Middle frontal gyrus (tissue), 1 donor: ENCODE measurements at regions not wholly inside any gene's neighbourhood (a gene's known extent, or its start where the extent isn't known, plus 50 kb on each side); places are given as distances from the start of the nearest gene placed in this dataset.

Experiments used
- DNase-seq: peaks from one replicate; pipeline ENCODE4 v3.0.0-alpha.2; 2015; ENCODE audit warnings: low spot score; ENCODE audit errors: extremely low spot score

DNA sequence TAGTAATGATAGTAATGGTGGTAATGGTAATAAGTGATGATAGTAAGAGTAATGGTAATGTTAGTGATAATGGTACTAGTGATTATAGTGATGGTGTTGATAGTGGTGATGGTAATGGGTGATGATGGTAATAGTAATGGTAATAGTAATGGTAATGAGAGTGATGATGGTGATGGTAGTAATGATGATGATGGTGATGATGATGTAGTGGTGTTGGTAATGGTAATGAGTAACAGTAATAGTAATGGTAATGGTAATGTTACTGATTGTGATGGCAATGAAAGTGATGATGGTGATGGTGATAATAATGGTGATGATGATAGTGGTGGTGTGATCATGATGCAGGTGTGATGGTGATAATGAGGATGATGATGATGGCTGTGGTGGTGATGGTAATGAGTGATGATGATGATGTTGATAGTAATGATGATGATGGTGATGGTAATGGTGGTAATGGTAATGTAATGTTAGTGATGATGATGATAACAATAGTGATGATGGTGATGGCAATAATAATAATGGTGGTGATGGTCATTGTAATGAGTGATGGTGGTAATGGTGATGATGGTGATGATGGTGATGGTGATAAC lies 235.0 kb downstream of the MATN1 start:
- DNase-seq = no peak

DNA sequence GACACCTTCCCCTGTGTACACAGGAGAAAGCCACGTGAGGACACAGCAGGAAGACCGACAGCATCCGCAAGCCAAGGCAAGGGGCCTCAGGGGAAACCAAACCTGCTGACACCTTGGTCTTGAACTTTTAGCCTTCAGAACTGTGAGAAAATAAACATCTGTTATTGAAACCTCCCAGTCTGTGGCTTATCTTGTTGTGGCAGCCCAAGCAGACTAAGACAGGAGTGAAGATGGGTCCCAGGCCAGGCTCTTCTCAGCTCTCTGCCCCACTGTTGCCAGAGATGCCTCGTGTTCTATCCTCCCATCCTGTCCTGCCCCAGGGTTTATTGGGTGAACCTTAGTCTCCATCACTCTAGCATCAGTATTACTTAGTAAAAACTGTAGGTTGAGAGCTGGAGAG lies 236.3 kb downstream of the MATN1 start:
- DNase-seq = no peak

DNA sequence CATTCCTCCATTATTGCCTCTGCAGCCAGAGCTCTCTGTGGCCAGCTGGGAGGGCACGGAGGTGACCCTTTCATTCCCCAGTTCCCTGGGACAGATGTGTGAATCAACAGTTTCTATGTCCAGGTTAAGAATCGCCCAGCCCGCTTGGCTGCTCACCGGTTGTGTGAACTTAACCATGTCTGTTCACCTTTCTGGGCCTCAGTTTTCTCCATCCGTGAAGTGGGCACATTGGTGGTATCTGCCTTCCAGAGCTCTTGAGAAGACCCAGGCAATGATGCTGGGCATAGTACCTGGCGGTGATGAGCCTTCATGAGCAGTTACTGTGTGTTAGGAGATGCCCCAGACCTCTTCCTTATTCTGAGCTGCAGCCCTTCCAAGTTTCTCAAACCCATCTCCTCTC lies 238.3 kb downstream of the MATN1 start:
- no peak for DNase-seq

- DNase-seq = no peak
These were observed 238.7 kb downstream of the MATN1 start for GRCh38 chr1:30484668-30485067.

DNA sequence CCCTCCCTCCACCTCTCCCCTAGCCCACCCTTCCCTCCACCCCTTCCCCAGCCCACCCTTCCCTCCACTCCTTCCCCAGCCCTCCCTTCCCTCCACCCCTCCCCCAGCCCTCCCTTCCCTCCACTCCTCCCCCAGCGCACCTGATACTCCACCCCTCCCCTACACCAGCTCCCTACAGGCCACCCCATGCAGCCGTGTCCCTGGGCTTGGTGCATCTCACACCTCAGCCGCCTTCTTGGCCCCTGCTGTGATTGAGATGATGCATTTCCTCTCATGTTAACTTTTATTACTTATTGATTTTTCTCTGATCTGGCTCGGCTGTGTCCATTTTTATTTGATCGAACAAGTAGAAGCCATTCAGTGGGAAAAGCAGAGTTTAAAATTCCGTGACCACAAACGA lies 243.8 kb downstream of the MATN1 start:
- no peak for DNase-seq

GRCh38 chr1:30478799-30479563 lies 244.4 kb downstream of the MATN1 start:
- DNase-seq = no peak

DNA sequence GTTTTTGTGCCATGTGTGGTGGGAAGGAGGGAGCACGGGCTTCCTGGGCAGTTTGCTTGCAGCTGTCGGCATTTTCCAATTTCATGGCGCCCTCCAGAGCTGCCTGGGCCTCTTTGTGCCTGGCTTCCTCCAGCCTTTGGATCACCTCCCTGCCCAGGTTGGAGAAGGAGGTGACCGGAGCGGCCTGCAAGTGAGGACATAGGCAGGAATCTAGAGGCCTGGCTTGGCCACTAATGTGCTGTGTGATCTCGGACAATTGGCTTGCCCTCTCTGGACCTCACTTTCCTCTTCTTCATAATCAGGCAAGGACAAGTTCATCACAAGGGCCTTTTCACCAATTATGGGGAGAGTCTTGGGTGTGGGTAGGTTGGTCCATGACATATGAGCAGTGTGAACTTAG lies 245.1 kb downstream of the MATN1 start:
- DNase-seq = no peak

DNA sequence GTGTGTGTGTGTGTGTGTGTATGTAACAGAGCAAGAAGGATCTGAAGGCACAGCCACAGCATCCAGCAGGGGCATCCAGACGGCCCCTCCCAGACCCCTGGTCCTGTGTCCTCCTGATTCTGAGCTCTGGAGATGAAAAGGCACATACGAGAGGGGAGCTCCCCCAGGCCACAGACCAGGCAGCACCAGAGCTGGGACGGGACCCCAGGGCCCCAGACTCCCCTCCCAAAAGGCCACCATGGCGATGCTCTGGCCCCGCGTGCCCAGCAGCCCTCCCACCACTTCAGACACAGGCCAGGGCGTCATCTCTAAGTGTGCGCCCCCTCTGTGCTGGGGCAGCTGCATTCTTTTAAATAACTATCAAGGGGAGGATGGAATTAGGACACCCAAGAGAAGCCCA lies 245.8 kb downstream of the MATN1 start:
- no peak for DNase-seq

DNA sequence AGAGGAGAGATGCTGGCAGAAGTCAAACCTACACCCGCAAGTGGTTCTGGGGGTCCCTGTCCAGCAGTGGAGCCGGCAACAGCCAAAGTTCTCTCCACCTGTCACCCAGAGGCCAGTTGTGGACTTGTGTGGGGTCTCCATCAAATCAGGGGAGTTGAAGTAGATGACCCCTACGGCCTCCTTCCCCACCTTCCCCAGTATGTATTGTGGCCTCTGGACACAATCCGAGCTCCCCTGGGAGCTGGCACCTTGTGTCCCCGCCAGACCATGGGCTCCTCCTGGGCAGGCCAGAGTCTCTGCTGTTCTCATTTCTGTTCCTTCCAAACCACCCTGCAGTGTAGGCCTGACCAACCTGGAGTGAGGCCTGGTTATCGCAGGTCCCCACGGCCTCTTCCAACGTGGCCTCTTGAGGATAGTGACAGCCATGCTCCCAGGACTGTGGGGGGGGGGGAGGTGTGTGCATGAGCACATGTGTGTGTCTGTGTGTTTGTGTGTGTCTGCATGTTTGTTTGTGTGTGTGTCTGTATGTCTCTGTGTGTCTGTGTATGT lies 246.4 kb downstream of the MATN1 start:
- no peak for DNase-seq

DNA sequence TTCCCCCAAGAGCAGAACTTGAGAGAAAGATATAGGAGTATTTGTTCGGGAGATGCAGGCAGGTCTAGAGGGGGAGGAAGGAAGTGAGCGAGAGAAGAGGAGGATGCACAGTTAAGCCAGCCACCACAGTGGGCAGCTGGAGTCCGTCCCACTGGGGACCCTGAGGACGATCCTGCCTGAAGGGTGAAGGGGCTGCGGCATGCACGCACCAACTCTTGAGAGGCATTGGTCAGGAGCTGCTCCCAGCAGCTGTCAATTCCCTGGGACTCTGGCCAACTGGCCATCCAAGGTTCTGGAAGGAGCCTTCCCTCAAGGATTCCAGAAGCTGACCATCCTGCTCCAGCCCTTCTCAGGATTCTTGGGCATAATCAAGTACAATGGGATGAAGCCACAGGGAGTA lies 246.9 kb downstream of the MATN1 start:
- no peak for DNase-seq

DNA sequence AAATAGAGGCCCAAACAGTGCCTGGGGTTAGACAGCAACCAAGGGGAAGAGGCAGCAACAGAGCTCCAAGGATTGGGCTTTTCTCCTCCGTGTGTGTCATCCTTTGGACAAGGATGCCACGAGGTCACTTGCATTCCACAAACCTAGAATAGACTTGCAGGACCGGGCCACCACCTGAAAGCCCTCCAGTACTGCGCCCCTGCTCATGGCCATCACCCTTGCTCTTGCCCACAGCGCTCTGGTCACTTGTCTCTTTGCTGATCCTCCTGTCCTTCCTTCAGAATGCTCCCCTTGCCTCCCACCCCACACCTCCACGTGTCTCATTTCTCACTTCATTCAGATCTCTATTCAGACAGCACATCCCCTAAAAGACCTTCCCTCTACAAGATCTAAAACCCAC lies 247.4 kb downstream of the MATN1 start:
- DNase-seq = no peak

DNA sequence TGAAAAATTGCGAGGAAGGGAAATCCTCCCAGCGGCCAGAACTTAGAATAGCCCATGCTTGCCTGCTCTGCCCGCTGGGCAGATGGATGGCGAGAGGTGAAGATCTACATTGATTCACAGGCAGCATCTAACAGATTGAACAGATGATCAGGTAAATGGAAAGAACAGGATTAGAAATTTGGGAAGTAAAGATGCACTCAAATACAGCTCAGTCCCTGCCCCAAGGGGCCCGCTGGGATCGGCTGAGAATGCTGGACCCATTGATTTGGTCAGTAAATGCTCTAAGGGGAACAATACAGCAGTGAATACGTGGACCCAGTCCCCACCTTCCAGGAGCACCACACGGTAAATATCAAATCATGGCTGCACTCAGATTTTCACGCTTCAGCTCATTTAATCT lies 248.2 kb downstream of the MATN1 start:
- DNase-seq = no peak

- no peak for DNase-seq
These were observed 248.6 kb downstream of the MATN1 start for GRCh38 chr1:30474818-30475200.

- no peak for DNase-seq
These were observed 249.2 kb downstream of the MATN1 start for GRCh38 chr1:30473922-30474817.

DNA sequence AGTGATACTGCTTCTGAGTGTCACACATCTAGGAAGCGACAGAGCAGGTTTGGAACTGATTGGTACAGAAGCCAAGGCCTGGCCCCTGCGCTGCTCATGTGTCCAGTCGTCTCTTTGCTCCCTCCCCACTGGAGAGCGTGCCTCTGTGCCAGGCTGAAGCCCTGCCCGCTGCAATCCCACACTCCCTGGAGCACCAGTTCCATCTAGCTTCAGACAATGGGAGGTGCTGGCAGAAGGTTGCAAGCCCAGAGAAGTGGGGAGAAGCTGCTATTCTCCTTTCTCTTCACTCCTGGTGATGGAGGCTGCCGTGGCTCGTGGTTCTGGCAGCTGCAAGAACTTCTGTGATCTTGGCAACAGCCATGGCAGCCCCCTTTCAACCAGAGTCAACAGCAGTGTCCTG lies 250.9 kb downstream of the MATN1 start:
- no peak for DNase-seq

DNA sequence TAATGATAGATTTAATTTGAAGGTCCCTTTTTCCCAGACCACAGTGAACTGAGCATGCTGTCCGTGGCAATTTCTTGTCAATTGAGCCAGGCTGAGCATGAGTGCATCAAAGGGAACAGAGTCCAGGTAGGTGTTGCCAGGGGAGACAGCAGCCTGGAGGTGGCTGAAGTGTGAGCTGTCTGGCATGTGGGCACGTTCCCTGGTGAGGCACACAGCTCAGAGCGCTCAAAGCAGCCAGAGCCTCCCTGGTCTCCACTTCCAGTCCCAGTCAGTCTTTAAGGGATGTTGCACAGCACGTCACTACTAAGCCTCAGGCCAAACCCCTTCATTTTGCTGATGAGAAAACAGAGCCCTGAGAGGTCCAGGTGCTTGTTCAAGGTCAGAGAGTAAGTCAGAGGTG lies 251.4 kb downstream of the MATN1 start:
- no peak for DNase-seq

DNA sequence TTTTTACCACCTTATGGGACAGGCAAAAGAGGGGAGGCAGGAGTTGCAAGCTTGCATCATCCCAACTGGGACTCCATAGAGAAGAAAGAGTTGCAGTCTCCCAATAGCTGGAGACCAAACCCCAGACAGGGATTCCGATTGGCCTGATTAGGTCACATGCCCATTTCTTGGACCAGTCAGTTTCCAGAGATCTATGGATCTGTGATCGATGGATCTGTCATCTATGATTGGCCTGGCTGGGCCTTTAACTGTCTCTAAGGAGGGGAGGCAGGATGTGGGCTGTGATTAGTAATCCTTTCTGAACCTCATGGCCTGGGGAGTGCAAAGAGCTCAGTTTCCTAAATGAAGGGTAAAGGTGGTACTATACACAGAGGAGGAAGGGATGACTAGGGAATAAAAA lies 252.1 kb downstream of the MATN1 start:
- no peak for DNase-seq

DNA sequence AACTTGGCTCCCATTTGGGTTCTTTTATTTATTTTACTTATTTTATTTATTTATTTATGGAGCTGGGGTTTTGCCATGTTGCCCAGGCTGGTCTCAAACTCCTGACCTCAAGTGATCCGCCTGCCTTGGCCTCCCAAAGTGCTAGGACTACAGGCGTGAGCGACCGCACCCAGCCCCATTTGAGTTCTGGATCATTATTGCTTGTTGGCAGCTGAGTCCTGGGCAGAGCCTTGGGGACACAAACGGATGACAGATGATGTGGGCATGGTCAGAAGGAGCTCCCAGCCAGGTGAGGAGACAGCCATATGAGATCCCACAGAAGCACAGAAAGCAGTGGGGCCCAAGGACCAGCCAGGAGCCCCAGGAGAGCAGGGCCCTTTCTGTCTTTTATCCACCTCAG lies 254.0 kb downstream of the MATN1 start:
- DNase-seq = no peak

DNA sequence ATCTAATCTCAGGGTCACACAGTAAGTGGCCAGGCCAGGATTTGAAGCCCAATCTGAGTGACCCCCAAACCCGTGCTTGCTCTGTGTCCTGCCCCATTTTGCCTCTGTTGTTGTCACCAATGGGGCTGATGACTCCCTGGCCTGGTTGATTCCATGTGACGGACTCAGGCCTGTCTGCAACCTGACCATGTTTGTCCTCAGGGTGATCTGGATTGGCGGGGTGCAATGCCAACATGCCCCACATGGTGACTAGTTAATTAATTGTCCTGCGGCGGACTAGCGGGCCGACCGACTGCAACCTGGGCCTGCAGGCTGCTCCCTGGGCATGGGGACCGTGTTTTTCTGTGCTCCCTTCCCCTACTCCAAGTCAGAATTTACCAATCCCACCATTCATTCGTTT lies 256.3 kb downstream of the MATN1 start:
- DNase-seq = no peak

DNA sequence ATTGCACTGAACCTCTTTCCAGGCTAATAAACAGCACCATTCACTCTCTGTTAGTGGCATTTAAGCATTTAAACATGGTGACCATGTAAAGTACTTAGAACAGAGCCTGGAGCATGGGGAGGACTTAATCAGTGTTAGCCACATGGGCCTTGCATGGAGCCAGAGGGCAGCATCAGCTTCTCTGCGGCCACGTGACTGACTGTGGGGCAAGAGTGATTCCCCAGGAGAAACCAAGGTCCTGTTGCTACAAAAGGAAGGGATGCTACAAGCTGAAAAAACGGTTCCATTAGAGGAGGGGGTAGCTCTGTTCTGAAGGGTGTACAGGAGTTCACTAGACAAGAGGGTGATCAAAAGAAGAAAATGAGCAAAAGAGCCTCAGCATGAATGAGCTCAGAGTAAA lies 256.8 kb downstream of the MATN1 start:
- no peak for DNase-seq

- DNase-seq = no peak
These were observed 257.4 kb downstream of the MATN1 start for GRCh38 chr1:30466026-30466425.

DNA sequence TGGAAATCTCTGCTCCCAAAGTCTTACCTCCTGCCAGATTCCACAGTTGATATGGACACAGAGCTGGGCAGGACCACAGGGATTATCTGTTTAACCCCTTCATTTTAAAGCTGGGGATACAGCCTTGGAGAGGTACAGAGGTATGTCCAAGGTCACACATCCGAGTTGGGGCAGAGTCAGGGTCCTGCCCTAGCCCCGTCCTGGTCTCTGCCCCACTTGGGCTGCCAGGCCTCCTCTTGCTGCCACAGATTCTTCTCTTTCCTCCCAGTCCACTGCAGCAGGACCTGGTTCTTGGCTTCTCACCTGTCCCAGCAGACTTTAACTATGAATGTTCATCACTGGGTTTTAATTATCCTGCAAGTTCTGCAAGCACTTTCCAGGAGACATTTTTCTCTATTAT lies 258.3 kb downstream of the MATN1 start:
- DNase-seq = no peak
